Neural cell (in vitro differentiated cells): ENCODE measurements at regions not wholly inside any gene's neighbourhood (a gene's known extent, or its start where the extent isn't known, plus 50 kb on each side); places are given as distances from the start of the nearest gene placed in this dataset.

Experiments
- CTCF ChIP-seq: fragments of 450-650 bp; IDR thresholded peaks from 2 replicates; pipeline ENCODE4 v1.5.1; 2014; ENCODE audit warnings: antibody characterized with exemption, mild to moderate bottlenecking, moderate library complexity; ENCODE audit not compliant: poor library complexity, severe bottlenecking
- EZH2 ChIP-seq: fragments of 200-600, 300-800 bp; shearing (Covaris generic), sonication (generic); IDR thresholded peaks from 2 replicates; pipeline ENCODE4 v1.6.1; 2014; ENCODE audit warnings: antibody characterized with exemption, low read length, borderline replicate concordance, mild to moderate bottlenecking; ENCODE audit not compliant: insufficient read depth, poor library complexity, severe bottlenecking
- MXI1 ChIP-seq: fragments of 450-650 bp; conservative IDR thresholded peaks from 2 replicates; pipeline ENCODE4 v1.6.1; 2014; ENCODE audit warnings: antibody characterized with exemption, mild to moderate bottlenecking; ENCODE audit not compliant: poor library complexity, severe bottlenecking
- POLR2AphosphoS5 ChIP-seq: IDR thresholded peaks from 2 replicates; pipeline ENCODE4 v1.6.1; 2012
- RAD21 ChIP-seq: fragments of 450-650 bp; conservative IDR thresholded peaks from 2 replicates; pipeline ENCODE4 v1.6.1; 2014; ENCODE audit warnings: antibody characterized with exemption, mild to moderate bottlenecking, moderate library complexity
- REST ChIP-seq: IDR thresholded peaks from 2 replicates; pipeline ENCODE4 v1.6.1; 2012; ENCODE audit warnings: borderline replicate concordance
- SMC3 ChIP-seq: fragments of 450-650 bp; conservative IDR thresholded peaks from 2 replicates; pipeline ENCODE4 v1.6.1; 2014; ENCODE audit warnings: antibody characterized with exemption, mild to moderate bottlenecking, moderate library complexity; ENCODE audit not compliant: poor library complexity

GRCh38 chr2:195396479-195396878 lies 260.5 kb upstream of the SLC39A10 start:
- TF ChIP-seq CTCF (no peak), EZH2 (no peak), REST (no peak), RAD21 (no peak), MXI1 (no peak), SMC3 (no peak), POLR2AphosphoS5 (no peak)
